ENCODE measurements at regions not wholly inside any gene's neighbourhood (a gene's known extent, or its start where the extent isn't known, plus 50 kb on each side); places are given as distances from the start of the nearest gene placed in this dataset.
"Not testable (repeated sequence)": the region's sequence is repeated elsewhere in the genome, so short reads cannot be mapped to it uniquely, and the experiment has no call there.

- DNase-seq (ENCODE audit: low read depth), result no peak
These were observed 411.0 kb upstream of the DPP6 start for GRCh38 chr7:153641199-153641598.

DNA sequence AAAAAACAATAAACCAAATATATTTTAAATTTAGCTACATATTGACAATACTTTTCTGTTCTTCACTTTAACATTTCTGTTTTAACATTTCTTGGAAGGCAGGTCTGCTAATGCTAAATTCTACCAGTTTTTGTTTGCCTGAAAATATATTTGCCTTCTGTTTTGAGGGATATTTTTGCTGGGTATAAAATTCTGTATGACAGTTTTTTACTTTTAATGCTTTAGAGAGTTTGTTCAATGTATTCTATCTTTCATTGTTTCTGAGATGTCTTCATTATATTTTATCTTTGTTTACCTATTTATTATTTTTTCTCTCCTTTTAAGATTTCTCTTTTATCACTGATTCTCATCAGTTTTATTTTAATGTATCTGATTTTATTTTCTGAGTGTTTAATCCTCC, 409.2 kb upstream of the DPP6 start:
- DNase-seq (ENCODE audit: low read depth), result no peak

GRCh38 chr7:153657182-153657800, 394.9 kb upstream of the DPP6 start:
- DNase-seq (ENCODE audit: low read depth), result no peak

DNA sequence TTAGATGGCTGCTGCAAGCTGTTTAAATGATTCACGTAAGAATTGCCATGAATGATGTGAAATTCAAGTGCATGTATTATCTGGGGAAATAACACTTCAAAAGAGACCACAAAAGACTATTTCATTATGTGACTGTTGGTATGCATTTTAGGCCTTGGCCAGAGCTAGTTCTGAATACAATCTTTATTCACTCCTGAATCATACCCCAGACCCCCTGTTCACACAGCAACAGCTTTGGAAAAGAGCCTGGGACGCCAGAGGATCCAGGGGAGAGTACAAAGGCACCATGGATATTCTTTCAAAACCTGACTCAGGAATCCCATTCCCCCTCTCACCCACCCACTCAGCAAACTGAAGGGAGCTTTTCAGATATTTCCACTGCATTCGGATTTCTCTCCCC, 377.1 kb upstream of the DPP6 start:
- DNase-seq (ENCODE audit: low read depth), result no peak

DNA sequence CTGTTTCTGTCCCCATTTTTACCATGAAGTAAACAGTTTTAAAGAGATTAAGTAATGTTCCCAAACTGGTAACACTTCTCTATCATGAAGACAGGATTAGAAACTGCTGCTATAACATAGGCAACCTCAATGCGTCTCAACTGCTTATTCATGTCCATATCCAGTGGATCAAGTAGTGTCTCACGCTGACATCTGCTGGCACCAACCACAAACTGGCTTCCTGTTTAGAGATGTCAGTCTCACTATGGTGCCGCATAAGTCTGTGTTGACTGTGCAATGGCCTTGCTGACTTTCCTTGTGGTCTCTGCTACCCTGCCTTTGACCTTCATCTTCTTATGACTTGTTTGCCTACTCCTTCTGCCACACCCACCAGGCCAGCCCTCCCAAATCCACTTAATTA, 369.6 kb upstream of the DPP6 start:
- DNase-seq (ENCODE audit: low read depth), result no peak

GRCh38 chr7:153696242-153696641, 356.0 kb upstream of the DPP6 start:
- DNase-seq (ENCODE audit: low read depth), result no peak

- DNase-seq (ENCODE audit: low read depth), result no peak
These were observed 354.2 kb upstream of the DPP6 start for GRCh38 chr7:153698046-153698445.

DNA sequence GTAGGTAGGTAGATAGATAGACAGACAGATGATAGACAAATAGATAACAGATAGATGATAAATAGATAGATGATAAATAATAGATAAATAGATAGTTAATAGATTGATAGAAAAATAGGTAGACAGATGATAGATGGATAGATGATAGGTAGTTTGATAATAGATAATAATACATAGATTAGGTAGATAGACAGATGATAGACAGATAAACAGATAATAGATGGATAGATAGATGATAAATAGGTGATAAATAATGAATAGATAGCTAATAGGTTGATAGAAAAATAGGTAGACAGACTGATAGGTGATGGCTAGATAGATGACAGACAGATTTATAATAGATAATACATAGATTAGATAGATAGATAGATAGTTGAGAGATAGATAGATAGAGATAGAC, 350.5 kb upstream of the DPP6 start:
- no peak for DNase-seq (ENCODE audit: low read depth)

- not testable (repeated sequence) for DNase-seq (ENCODE audit: low read depth)
These were observed 328.3 kb upstream of the DPP6 start for GRCh38 chr7:153723892-153724291.

- not testable (repeated sequence) for DNase-seq (ENCODE audit: low read depth)
These were observed 320.7 kb upstream of the DPP6 start for GRCh38 chr7:153731504-153731903.

GRCh38 chr7:153743434-153743833, 308.8 kb upstream of the DPP6 start:
- not testable (repeated sequence) for DNase-seq (ENCODE audit: low read depth)

- DNase-seq (ENCODE audit: low read depth), result not testable (repeated sequence)
These were observed 304.2 kb upstream of the DPP6 start for GRCh38 chr7:153747969-153748368.

DNA sequence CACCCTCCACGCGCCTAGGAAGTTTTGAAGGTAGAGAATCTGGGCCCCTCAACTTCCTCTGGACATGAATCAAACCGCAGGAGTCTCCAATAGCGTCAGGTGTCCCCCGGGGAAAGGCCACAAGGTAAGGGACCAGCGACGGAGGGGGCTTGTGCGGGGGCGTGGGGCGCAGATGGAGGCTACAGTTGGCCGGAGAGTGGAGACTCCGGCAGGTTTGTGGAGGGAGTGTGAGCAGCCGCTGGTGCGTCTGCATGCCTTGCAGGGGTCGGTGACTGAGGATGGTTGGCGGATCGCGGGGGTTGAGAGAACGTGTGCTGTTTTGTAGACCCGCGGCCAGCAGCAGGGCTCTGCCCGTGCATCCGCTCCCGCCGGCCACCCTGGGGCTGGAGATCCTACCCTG, 303.3 kb upstream of the DPP6 start:
- not testable (repeated sequence) for DNase-seq (ENCODE audit: low read depth)

- DNase-seq (ENCODE audit: low read depth), result not testable (repeated sequence)
These were observed 286.3 kb upstream of the DPP6 start for GRCh38 chr7:153765869-153766268.

GRCh38 chr7:153766926-153767325, 285.3 kb upstream of the DPP6 start:
- DNase-seq (ENCODE audit: low read depth), result not testable (repeated sequence)

DNA sequence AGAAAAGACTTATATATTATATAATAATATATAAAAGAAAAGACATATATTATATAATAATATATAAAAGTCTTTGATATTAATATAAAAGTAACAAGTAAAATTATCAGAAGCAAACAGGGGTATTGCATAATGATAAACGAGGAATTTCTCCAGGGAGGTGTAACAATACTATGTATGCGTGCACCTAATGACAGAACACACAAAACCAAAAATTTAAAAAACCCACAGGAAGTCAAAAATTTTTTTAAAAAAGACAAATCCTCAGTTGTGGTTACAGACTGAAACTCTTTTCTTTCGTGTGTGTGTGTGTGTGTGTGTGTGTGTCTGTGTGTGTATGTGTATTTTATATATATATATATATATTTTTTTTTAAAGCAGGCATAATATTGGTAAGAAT, 279.2 kb upstream of the DPP6 start:
- no peak for DNase-seq (ENCODE audit: low read depth)

DNA sequence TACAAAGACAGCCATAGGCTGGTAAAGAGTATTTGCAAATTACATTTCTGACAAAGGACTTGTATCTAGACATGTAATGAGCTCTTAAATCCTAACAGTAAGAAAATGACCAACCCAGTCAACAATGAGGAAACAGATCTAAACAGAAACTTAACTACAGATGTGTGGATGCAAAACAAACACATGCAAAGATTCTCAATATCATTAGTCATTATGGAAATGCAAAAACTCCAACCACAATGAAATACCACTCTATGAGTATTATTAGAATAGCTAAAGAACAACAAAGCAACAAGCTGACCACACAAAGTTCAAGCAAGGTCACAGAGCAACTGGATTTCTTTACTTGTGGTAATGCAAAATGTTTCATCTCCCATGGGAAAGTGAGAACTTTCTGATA, 275.3 kb upstream of the DPP6 start:
- DNase-seq (ENCODE audit: low read depth), result not testable (repeated sequence)

DNA sequence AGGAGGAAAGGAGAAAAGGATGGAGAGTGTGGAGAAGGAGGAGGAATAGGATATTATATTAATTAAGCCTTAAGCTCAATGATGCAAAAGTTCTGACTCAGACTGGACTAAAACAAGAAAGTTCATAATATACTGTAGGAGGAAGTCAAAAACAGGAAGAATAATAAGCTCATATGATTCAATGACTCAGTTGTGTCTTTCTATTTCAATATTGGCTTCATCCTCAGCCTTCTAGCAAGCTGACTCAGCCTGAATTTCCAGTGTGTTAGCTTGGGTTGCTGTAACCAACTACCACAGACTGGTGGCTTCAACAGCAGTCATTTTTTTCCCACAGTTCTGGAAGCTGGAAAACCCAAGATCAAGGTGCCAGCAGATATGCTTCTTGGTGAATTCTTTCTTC, 254.8 kb upstream of the DPP6 start:
- DNase-seq (ENCODE audit: low read depth), result not testable (repeated sequence)

- no peak for DNase-seq (ENCODE audit: low read depth)
These were observed 244.1 kb upstream of the DPP6 start for GRCh38 chr7:153808117-153808516.

DNA sequence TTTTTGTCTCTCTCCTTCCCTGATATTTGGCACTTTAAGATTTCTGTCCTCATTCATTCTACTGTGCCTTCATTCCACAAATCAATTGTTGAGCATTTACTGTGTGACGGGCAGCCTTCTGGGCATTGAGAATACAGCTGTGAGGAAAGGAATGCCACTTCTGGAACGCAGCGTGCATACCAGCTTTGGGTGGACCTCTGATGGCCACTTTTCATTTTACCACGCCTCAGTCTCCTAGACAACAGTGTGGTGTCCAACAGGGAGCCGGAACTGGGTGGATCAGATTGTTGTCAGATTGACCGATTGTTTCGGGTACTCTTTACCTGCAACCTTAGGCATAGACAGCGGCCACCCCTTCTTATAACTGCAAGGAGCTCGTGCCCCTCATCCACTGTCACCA, 222.7 kb upstream of the DPP6 start:
- no peak for DNase-seq (ENCODE audit: low read depth)

DNA sequence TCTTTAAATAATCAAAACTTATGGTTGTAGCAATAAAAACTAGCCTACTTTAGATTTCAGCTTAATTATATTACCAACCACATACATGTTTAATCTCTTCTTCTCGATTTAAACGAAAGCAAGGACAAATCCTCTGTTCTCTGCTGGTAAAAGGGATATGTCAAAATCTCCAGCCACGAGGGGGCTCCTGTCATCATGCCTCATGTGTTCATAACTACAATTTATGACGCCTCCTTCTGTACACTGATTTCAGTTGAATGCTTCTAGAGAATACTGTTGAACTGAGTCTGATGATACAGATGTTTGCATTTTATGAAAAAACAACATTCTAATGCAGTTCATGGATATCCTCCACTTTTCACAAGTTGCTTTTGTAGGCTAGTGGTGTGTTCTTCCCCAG, 220.0 kb upstream of the DPP6 start:
- DNase-seq (ENCODE audit: low read depth), result no peak

DNA sequence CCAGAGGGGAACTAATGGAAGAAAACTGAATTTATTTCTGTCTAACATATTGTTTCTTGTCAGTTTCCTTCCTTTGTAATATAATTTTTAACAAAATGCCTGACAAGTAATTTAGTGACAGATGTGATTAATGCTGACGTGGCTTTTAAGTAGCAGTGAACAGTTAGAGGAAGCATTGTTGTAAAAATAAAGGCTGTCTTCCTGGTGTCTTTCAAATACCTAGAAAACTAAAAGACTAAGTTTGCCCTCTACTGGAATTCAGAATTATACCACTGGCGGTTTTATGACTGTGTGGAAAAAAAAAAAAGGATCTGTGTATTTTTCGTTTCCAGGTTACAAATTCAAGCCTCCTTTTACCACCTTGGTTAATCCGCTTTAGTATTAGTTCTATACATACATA, 217.1 kb upstream of the DPP6 start:
- no peak for DNase-seq (ENCODE audit: low read depth)

- DNase-seq (ENCODE audit: low read depth), result no peak
These were observed 216.4 kb upstream of the DPP6 start for GRCh38 chr7:153835712-153836265.

DNA sequence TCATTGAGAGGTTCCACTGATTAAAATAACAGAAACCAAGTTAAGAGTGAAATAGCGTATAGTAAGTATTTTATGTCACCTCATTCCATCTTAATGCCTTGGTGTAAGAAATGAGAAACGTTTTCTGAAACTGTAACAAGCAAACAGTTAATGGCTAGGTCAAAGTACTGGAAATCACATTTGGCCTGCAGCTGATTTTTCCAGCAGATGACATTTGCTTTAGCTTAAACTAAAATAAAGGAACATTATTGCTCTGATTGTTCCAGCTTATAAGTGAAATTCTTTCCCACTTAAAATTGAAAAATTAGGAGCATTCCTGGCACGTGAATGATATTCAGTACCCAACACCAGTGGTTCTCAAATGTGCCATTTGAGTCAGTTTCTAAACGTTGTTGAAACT, 213.6 kb upstream of the DPP6 start:
- no peak for DNase-seq (ENCODE audit: low read depth)

Data from EH (cell line).